PC-9 (cell line): ENCODE measurements at regions not wholly inside any gene's neighbourhood (a gene's known extent, or its start where the extent isn't known, plus 50 kb on each side); places are given as distances from the start of the nearest gene placed in this dataset.

Experiments used
- BruUV-seq: library from RNA; stranded (reverse); fragments of 400-500 nt; replicated peaks from 2 replicates; lab custom pipeline; 2021; lab: Mats Ljungman, UMichigan
- CTCF ChIA-PET: fragments of 300-600 bp; sonication (Branson Sonifier 250); formaldehyde crosslinking; loops from one replicate; lab custom pipeline; 2022; ENCODE audit warnings: antibody characterized with exemption; lab: Charles Lee
- POLR2A ChIA-PET: fragments of 300-600 bp; sonication (Branson Sonifier 250); formaldehyde crosslinking; loops from one replicate; lab custom pipeline; 2022; ENCODE audit warnings: antibody characterized with exemption; ENCODE audit not compliant: unreplicated experiment; lab: Charles Lee
- DNase-seq, 2 experiments: peaks; one replicate each; pipeline versions ENCODE4 v3.0.0 to v3.0.0-alpha.2; 2015 to 2022; ENCODE audit warnings: mixed read lengths in 1 of 2
- H2AFZ ChIP-seq: fragments of 200-600 bp; sonication (generic); 2 replicates; pipeline ENCODE4 v1.8.1; 2017; ENCODE audit warnings: antibody characterized with exemption
- H3F3A ChIP-seq: fragments of 200-600 bp; sonication (generic); 2 replicates; pipeline ENCODE4 v1.8.1; 2017; ENCODE audit warnings: antibody characterized with exemption, mild to moderate bottlenecking, low read depth; ENCODE audit not compliant: insufficient read depth
- H3K27ac ChIP-seq: fragments of 200-600 bp; sonication (generic); 2 replicates; pipeline ENCODE4 v1.6.1; 2016; ENCODE audit warnings: mixed run types
- H3K27me3 ChIP-seq: fragments of 200-600 bp; sonication (generic); 2 replicates; pipeline ENCODE4 v1.6.1; 2016; ENCODE audit warnings: low read depth, mixed run types; ENCODE audit not compliant: insufficient read depth
- H3K36me3 ChIP-seq: fragments of 200-600 bp; sonication (generic); 2 replicates; pipeline ENCODE4 v1.6.1; 2016; ENCODE audit warnings: low read depth, mixed run types
- H3K4me1 ChIP-seq: fragments of 200-600 bp; sonication (generic); replicated peaks from 2 replicates; pipeline ENCODE4 v1.6.1; 2016; ENCODE audit warnings: mixed run types; ENCODE audit not compliant: insufficient read depth
- H3K4me2 ChIP-seq: fragments of 200-600 bp; sonication (generic); 2 replicates; pipeline ENCODE4 v1.6.1; 2017; ENCODE audit warnings: mixed run types
- H3K4me3 ChIP-seq: fragments of 200-600 bp; sonication (generic); 2 replicates; pipeline ENCODE4 v1.6.1; 2016; ENCODE audit warnings: mixed run types
- H3K79me2 ChIP-seq: fragments of 200-600 bp; sonication (generic); 2 replicates; pipeline ENCODE4 v1.6.1; 2017; ENCODE audit warnings: low read depth, mixed run types
- H3K9me2 ChIP-seq: fragments of 200-600 bp; sonication (generic); 2 replicates; pipeline ENCODE4 v1.8.1; 2017; ENCODE audit warnings: mild to moderate bottlenecking; ENCODE audit not compliant: insufficient read depth
- H3K9me3 ChIP-seq: fragments of 200-600 bp; sonication (generic); 2 replicates; pipeline ENCODE4 v1.8.1; 2016; ENCODE audit warnings: low read depth; ENCODE audit not compliant: insufficient read depth
- H4K20me1 ChIP-seq: fragments of 200-600 bp; sonication (generic); 2 replicates; pipeline ENCODE4 v1.8.1; 2017; ENCODE audit not compliant: insufficient read depth
- CTCF ChIP-seq: fragments of 200-600 bp; sonication (generic); conservative IDR thresholded peaks from 2 replicates; pipeline ENCODE4 v1.6.1; 2017; ENCODE audit warnings: mixed run types, antibody characterized with exemption, mild to moderate bottlenecking, moderate library complexity
- EZH2 ChIP-seq: fragments of 200-600 bp; sonication (generic); IDR thresholded peaks from 2 replicates; pipeline ENCODE4 v1.8.0; 2017; ENCODE audit warnings: antibody characterized with exemption, low read depth
- intact Hi-C: fragments of 100-400 bp; cut with micrococcal nuclease; formaldehyde crosslinking; loops from one replicate; pipeline ENCODE4 v1.10.0; 2022; ENCODE audit not compliant: unreplicated experiment

- Histone ChIP-seq H3K36me3 (no peaks in the 10 kb centered on the region), H3F3A (no peaks in the 10 kb centered on the region), H3K9me3 (no peaks in the 10 kb centered on the region; the same call in 1 of the 2 replicates), H3K27me3 (no peaks in the 10 kb centered on the region), H3K27ac (no peak overlapping the region), H3K79me2 (no peaks in the 10 kb centered on the region), H3K9me2 (no peaks in the 10 kb centered on the region; the same call in 1 of the 2 replicates), H2AFZ (no peak overlapping the region), H3K4me3 (no peak overlapping the region), H3K4me1 (no peaks in the 10 kb centered on the region), H4K20me1 (no peaks in the 10 kb centered on the region), H3K4me2 (no peak overlapping the region)
- intact Hi-C loops, result no loop called here
- DNase-seq, result no peak
- POLR2A ChIA-PET, result no interaction called here
- TF ChIP-seq EZH2 (no peak), CTCF (no peak)
- CTCF ChIA-PET, result no interaction called here
- no TSS peak for BruUV-seq
Observed at GRCh38 chr6:11890849-11891248, 112.2 kb upstream of the ADTRP start.

- POLR2A ChIA-PET, result no interaction called here
- no peak for TF ChIP-seq CTCF
- TF ChIP-seq EZH2, result no peak
- no TSS peak for BruUV-seq
Observed at GRCh38 chr6:11890209-11890608, 111.6 kb upstream of the ADTRP start.

GRCh38 chr6:11889572-11889971 is 111.0 kb upstream of the ADTRP start:
- peak in 1 of 2 experiments; percentile 41 for DNase-seq
- CTCF ChIA-PET, result no interaction called here
- intact Hi-C loops, result no loop called here

More at GRCh38 chr6:11890209-11890608, 111.6 kb upstream of the ADTRP start:
- intact Hi-C loops, result no loop called here
- no peak overlapping the region for H2AFZ ChIP-seq
- DNase-seq, result no peak
- H4K20me1 ChIP-seq, result no peaks in the 10 kb centered on the region
- H3K36me3 ChIP-seq, result no peaks in the 10 kb centered on the region
- CTCF ChIA-PET, result no interaction called here
- H3K4me3 ChIP-seq, result no peak overlapping the region
- H3K27ac ChIP-seq, result no peak overlapping the region
- H3K79me2 ChIP-seq, result no peaks in the 10 kb centered on the region
- H3K9me2 ChIP-seq, result peaks cover 3% of the 10 kb centered on the region; the same call in 1 of the 2 replicates
- H3K9me3 ChIP-seq, result no peaks in the 10 kb centered on the region
- H3F3A ChIP-seq, result no peaks in the 10 kb centered on the region
- H3K4me2 ChIP-seq, result no peak overlapping the region
- H3K27me3 ChIP-seq, result no peaks in the 10 kb centered on the region
- no peaks in the 10 kb centered on the region for H3K4me1 ChIP-seq

More at GRCh38 chr6:11889572-11889971, 111.0 kb upstream of the ADTRP start:
- Histone ChIP-seq H2AFZ (no peak overlapping the region), H3K9me3 (no peaks in the 10 kb centered on the region), H3F3A (no peaks in the 10 kb centered on the region), H3K4me1 (no peaks in the 10 kb centered on the region), H3K79me2 (no peaks in the 10 kb centered on the region), H3K4me3 (no peak overlapping the region), H4K20me1 (no peaks in the 10 kb centered on the region), H3K9me2 (peaks cover 3% of the 10 kb centered on the region; the same call in 1 of the 2 replicates), H3K27ac (no peak overlapping the region), H3K27me3 (no peaks in the 10 kb centered on the region), H3K4me2 (no peak overlapping the region), H3K36me3 (no peaks in the 10 kb centered on the region)
- no peak for TF ChIP-seq CTCF
- TF ChIP-seq EZH2, result no peak
- BruUV-seq, result no TSS peak
- POLR2A ChIA-PET, result no interaction called here
